ENCODE measurements at regions not wholly inside any gene's neighbourhood (a gene's known extent, or its start where the extent isn't known, plus 50 kb on each side); places are given as distances from the start of the nearest gene placed in this dataset.

DNA sequence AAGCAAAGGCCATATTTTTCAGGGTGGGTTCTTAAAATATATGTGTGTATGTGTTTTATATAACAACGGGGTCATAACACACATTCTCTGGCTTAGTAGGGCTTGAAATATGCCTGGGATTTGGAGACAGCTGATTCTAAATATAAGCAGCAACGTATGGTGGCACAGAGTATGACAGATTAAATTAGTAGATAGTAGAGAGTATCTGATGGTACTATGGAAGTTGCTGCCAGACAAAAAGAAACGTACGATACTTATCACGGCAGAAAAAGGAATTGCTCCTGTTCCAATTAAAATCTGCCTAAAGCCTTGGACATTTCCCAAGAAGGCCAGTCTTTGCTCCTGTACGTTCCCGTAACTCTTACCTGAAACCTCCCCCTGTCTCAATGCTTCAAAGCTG, 607.9 kb upstream of the ID2 start:
- TF ChIP-seq, protein P1, sequence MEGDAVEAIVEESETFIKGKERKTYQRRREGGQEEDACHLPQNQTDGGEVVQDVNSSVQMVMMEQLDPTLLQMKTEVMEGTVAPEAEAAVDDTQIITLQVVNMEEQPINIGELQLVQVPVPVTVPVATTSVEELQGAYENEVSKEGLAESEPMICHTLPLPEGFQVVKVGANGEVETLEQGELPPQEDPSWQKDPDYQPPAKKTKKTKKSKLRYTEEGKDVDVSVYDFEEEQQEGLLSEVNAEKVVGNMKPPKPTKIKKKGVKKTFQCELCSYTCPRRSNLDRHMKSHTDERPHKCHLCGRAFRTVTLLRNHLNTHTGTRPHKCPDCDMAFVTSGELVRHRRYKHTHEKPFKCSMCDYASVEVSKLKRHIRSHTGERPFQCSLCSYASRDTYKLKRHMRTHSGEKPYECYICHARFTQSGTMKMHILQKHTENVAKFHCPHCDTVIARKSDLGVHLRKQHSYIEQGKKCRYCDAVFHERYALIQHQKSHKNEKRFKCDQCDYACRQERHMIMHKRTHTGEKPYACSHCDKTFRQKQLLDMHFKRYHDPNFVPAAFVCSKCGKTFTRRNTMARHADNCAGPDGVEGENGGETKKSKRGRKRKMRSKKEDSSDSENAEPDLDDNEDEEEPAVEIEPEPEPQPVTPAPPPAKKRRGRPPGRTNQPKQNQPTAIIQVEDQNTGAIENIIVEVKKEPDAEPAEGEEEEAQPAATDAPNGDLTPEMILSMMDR (IDR thresholded peaks at IDR 0.05), result no peak
- no peak for TF ChIP-seq POLR2A (IDR thresholded peaks at IDR 0.05)
